WTC11 (cell line): ENCODE measurements at regions not wholly inside any gene's neighbourhood (a gene's known extent, or its start where the extent isn't known, plus 50 kb on each side); places are given as distances from the start of the nearest gene placed in this dataset.

Experiments
- ATAC-seq: fragments of 200-7000 bp; cut with Tn5 transposase; 2 replicates; pipeline ENCODE4 v1.10.0; 2021; ENCODE audit warnings: mild to moderate bottlenecking, moderate library complexity
- CTCF ChIA-PET: fragments of 300-600 bp; sonication (Branson Sonifier 250); formaldehyde crosslinking; loops from one replicate; lab custom pipeline; 2021; ENCODE audit warnings: antibody characterized with exemption; lab: Charles Lee
- POLR2A ChIA-PET: fragments of 350-600 bp; sonication (Branson Sonifier 250); formaldehyde crosslinking; loops from one replicate; lab custom pipeline; 2021; ENCODE audit warnings: antibody characterized with exemption; lab: Charles Lee
- DNase-seq: peaks from one replicate; pipeline ENCODE4 v3.0.0; 2021; ENCODE audit warnings: low spot score
- H3K27ac Mint-ChIP-seq: 2 replicates; pipeline ENCODE4 v1.8.0; 2021; ENCODE audit warnings: mixed read lengths
- H3K27me3 Mint-ChIP-seq: 2 replicates; pipeline ENCODE4 v1.8.0; 2021; ENCODE audit warnings: low read depth, mild to moderate bottlenecking, moderate library complexity, mixed read lengths
- H3K36me3 Mint-ChIP-seq: 2 replicates; pipeline ENCODE4 v1.8.0; 2021; ENCODE audit warnings: mixed read lengths
- H3K4me1 Mint-ChIP-seq: 2 replicates; pipeline ENCODE4 v1.8.0; 2022; ENCODE audit warnings: mixed read lengths
- H3K4me3 Mint-ChIP-seq: 2 replicates; pipeline ENCODE4 v1.8.0; 2021; ENCODE audit warnings: mild to moderate bottlenecking, moderate library complexity, mixed read lengths
- H3K9me3 Mint-ChIP-seq: 2 replicates; pipeline ENCODE4 v1.8.0; 2021; ENCODE audit warnings: mixed read lengths
- CDX4 ChIP-seq: fragments of 250-450 bp; sonication (Bioruptor Pico); IDR thresholded peaks from 2 replicates; pipeline ENCODE4 v1.9.0; 2021; ENCODE audit warnings: moderate library complexity, mild to moderate bottlenecking, inconsistent platforms, borderline replicate concordance
- E2F1 ChIP-seq: sonication (generic); formaldehyde crosslinking; IDR thresholded peaks from 2 replicates; pipeline ENCODE4 v1.8.0; 2022; ENCODE audit warnings: mild to moderate bottlenecking, missing genetic modification reagents
- FOXP1 ChIP-seq: sonication (generic); formaldehyde crosslinking; IDR thresholded peaks from 2 replicates; pipeline ENCODE4 v1.8.0; 2022; ENCODE audit warnings: missing genetic modification reagents, mild to moderate bottlenecking, moderate library complexity, borderline replicate concordance
- FOXP4 ChIP-seq: sonication (generic); formaldehyde crosslinking; IDR thresholded peaks from 2 replicates; pipeline ENCODE4 v1.8.0; 2022; ENCODE audit warnings: mild to moderate bottlenecking, missing genetic modification reagents
- GABPB1 ChIP-seq: sonication (generic); formaldehyde crosslinking; IDR thresholded peaks from 2 replicates; pipeline ENCODE4 v1.8.1; 2023; ENCODE audit warnings: mild to moderate bottlenecking, missing genetic modification reagents
- HMGXB4 ChIP-seq: sonication (generic); formaldehyde crosslinking; IDR thresholded peaks from 2 replicates; pipeline ENCODE4 v1.8.1; 2023; ENCODE audit warnings: mild to moderate bottlenecking, moderate library complexity, missing genetic modification reagents
- TEAD1 ChIP-seq: sonication (generic); formaldehyde crosslinking; IDR thresholded peaks from 2 replicates; pipeline ENCODE4 v1.8.0; 2022; ENCODE audit warnings: mild to moderate bottlenecking, missing genetic modification reagents
- USF1 ChIP-seq: sonication (generic); formaldehyde crosslinking; IDR thresholded peaks from 2 replicates; pipeline ENCODE4 v1.8.0; 2022; ENCODE audit warnings: mild to moderate bottlenecking, missing genetic modification reagents
- USF2 ChIP-seq: sonication (generic); formaldehyde crosslinking; IDR thresholded peaks from 2 replicates; pipeline ENCODE4 v1.8.1; 2023; ENCODE audit warnings: mild to moderate bottlenecking, missing genetic modification reagents, moderate library complexity
- ZNF425 ChIP-seq: fragments of 250-450 bp; sonication (Bioruptor Pico); conservative IDR thresholded peaks from 2 replicates; pipeline ENCODE4 v1.9.0; 2021; ENCODE audit warnings: mild to moderate bottlenecking
- ZNF532 ChIP-seq: fragments of 250-450 bp; sonication (Bioruptor Pico); IDR thresholded peaks from 2 replicates; pipeline ENCODE4 v1.9.0; 2021; ENCODE audit warnings: mild to moderate bottlenecking, borderline replicate concordance

GRCh38 chr5:125233944-125234343, 487.5 kb upstream of the ZNF608 start (continued):
- TF ChIP-seq ZNF532 = no peak
- TF ChIP-seq GABPB1 (CRISPR knock-in tag) = no peak
- no peak for TF ChIP-seq USF2 (CRISPR knock-in tag)
- no peak for TF ChIP-seq CDX4
- no peak for TF ChIP-seq E2F1

GRCh38 chr5:125236007-125236406, 489.6 kb upstream of the ZNF608 start:
- CTCF ChIA-PET = interaction anchor here (1.6 kb wide), 1 partner anchor 9 kb away, joined by 8 read pairs; no protein-coding TSS in a partner anchor
- H3K27me3 Mint-ChIP-seq = no peaks in the 10 kb centered on the region
- TF ChIP-seq FOXP4 = peak; percentile 82; the same call in 1 of the 2 replicates
- no peak for TF ChIP-seq FOXP1 (CRISPR knock-in tag)
- TF ChIP-seq, all 79 proteins: peak for 1
- ATAC-seq = peak; percentile 83
- Mint-ChIP-seq H3K9me3 (peaks cover 19% of the 10 kb centered on the region), H3K4me3 (no peak overlapping the region), H3K36me3 (peaks cover 9% of the 10 kb centered on the region; the same call in 1 of the 2 replicates), H3K27ac (peak overlapping the region; percentile 36), H3K4me1 (peaks cover 38% of the 10 kb centered on the region)
- POLR2A ChIA-PET = no interaction called here
- DNase-seq = no peak

GRCh38 chr5:125236981-125237380, 490.5 kb upstream of the ZNF608 start:
- ATAC-seq = peak; percentile 74
- ChIA-PET CTCF (interaction anchor here (1.6 kb wide), 1 partner anchor 10 kb away, joined by 8 read pairs; no protein-coding TSS in a partner anchor), POLR2A (no interaction called here)
- Mint-ChIP-seq H3K27ac (no peak overlapping the region), H3K9me3 (peaks cover 18% of the 10 kb centered on the region), H3K4me3 (no peak overlapping the region), H3K36me3 (peaks cover 13% of the 10 kb centered on the region), H3K4me1 (peaks cover 38% of the 10 kb centered on the region), H3K27me3 (no peaks in the 10 kb centered on the region)
- no peak for DNase-seq
- TF ChIP-seq TEAD1 (CRISPR knock-in tag) = peak; percentile 41; the same call in 1 of the 2 replicates
- no peak for TF ChIP-seq HMGXB4
- TF ChIP-seq USF2 (CRISPR knock-in tag) = peak; percentile 90
- TF ChIP-seq ZNF425 = no peak
- TF ChIP-seq USF1 (CRISPR knock-in tag) = peak; percentile 87
